ENCODE measurements at regions not wholly inside any gene's neighbourhood (a gene's known extent, or its start where the extent isn't known, plus 50 kb on each side); places are given as distances from the start of the nearest gene placed in this dataset.

DNA sequence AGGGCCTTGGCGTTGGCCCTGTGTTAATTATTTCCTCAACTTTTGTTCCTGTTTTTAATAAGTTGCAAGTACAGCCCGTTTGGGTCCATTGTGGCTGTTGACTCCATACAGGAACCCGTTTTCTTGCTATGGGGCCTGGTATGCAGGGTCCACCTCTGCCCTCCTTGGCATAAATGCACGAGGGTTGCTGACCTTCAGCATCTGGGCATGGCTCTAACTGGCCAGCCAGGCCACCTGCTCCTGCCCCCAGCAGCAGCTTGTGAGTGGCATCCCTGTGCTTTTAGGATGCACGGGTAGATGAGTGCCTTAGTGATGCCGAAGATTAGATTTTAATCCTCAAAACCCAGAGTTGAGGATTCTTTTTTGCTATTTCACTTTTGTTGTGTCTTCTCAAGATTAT is 123.2 kb downstream of the GLRX3 start:
- Histone ChIP-seq H3K36me3 (no peaks in the 10 kb centered on the region), H3K4me1 (no peaks in the 10 kb centered on the region), H3K27ac (no peak overlapping the region), H3K27me3 (no peaks in the 10 kb centered on the region), H3K4me3 (no peak overlapping the region), H3K9me3 (peaks cover 0 to 30% (median 4%) of the 10 kb centered on the region in 3 donors)
- intact Hi-C loops (cut with DNase I) = no loop called here
- TF ChIP-seq, protein P1, sequence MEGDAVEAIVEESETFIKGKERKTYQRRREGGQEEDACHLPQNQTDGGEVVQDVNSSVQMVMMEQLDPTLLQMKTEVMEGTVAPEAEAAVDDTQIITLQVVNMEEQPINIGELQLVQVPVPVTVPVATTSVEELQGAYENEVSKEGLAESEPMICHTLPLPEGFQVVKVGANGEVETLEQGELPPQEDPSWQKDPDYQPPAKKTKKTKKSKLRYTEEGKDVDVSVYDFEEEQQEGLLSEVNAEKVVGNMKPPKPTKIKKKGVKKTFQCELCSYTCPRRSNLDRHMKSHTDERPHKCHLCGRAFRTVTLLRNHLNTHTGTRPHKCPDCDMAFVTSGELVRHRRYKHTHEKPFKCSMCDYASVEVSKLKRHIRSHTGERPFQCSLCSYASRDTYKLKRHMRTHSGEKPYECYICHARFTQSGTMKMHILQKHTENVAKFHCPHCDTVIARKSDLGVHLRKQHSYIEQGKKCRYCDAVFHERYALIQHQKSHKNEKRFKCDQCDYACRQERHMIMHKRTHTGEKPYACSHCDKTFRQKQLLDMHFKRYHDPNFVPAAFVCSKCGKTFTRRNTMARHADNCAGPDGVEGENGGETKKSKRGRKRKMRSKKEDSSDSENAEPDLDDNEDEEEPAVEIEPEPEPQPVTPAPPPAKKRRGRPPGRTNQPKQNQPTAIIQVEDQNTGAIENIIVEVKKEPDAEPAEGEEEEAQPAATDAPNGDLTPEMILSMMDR (IDR thresholded peaks at IDR 0.05) = no peak
- no peak for TF ChIP-seq POLR2A (IDR thresholded peaks at IDR 0.05)
- WGBS, 2 donors = 55 to 58% methylated on average over 5 to 6 of the region's 6 CpGs
- no peak for DNase-seq

DNA sequence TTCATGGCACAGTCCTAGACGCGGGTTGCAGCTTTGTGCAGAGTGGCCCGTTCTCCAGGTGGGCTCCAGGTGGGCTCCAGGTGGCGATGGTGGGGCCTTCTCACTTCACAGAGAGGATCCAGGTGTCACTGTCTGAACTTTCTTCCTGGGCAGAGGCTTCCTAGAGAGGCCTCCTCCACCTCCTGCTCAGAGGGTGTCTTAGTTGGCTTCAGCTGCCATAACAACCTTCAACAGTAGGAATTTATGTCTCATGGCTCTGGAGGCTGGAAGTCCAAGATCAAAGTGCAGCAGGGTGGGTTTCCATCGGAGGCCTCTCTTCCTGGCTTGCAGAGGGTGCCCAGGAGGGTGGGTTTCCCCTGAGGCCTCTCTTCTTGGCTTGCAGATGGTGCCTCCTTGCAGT is 125.1 kb downstream of the GLRX3 start:
- no peaks in the 10 kb centered on the region for H3K27me3 ChIP-seq
- intact Hi-C loops (cut with DNase I) = no loop called here
- DNase-seq = no peak
- TF ChIP-seq POLR2A (IDR thresholded peaks at IDR 0.05) = no peak
- TF ChIP-seq, protein P1 (IDR thresholded peaks at IDR 0.05) = no peak
- H3K4me1 ChIP-seq = no peaks in the 10 kb centered on the region
- no peak overlapping the region for H3K4me3 ChIP-seq
- H3K9me3 ChIP-seq = peaks cover 0 to 30% (median 5%) of the 10 kb centered on the region in 3 donors
- no peak overlapping the region for H3K27ac ChIP-seq
- no peaks in the 10 kb centered on the region for H3K36me3 ChIP-seq
- 64 to 74% methylated on average over 2 to 5 of the region's 5 CpGs for WGBS, 2 donors

DNA sequence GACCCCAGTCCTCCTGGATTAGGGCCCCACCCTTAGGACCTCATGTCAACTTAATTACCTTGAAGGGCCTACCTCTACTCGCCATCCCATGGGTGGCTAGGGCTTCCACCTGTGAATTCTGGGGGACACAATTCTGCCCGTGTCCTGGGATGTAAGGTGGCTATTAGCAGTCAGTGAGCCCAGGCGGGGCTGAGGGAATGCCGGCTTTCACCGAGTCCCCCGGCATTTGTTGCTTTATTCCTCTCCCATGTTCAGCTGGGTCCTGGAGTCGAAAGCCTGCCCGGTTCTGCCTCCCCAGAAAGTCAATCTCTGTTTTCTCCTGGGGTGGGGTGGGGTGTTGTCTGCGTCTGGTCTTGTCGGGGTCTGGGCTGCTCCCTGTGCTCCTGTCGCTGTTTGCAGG is 125.6 kb downstream of the GLRX3 start:
- DNase-seq = no peak

DNA sequence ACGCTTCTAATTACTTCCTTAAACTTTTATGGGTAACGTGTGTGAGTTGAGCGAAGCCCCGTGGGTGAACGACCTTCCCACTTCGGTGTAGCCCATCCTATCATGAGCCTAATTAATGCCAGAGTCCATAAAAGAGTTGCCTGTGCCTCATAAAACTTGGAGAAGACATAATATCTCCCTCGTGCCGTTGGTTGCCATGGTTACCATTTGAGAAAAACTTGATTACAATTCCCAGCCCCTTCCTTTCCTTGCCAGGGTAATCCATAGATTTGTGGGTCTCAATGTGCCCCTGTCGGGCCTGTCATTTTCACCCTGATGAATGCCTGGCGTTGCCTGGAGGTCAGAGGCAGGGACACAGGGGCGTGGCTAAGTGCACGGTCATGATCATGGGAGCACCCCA is 127.1 kb downstream of the GLRX3 start:
- DNase-seq = no peak
- no peaks in the 10 kb centered on the region for H3K36me3 ChIP-seq
- intact Hi-C loops (cut with DNase I) = no loop called here
- no peak for TF ChIP-seq POLR2A (IDR thresholded peaks at IDR 0.05)
- TF ChIP-seq, protein P1 (IDR thresholded peaks at IDR 0.05) = no peak
- no peaks in the 10 kb centered on the region for H3K27me3 ChIP-seq
- no peaks in the 10 kb centered on the region for H3K4me1 ChIP-seq
- no peak overlapping the region for H3K4me3 ChIP-seq
- 78 to 85% methylated on average over 9 to 11 of the region's 12 CpGs for WGBS, 2 donors
- no peak overlapping the region for H3K27ac ChIP-seq
- peaks cover 0 to 38% (median 7%) of the 10 kb centered on the region in 3 donors for H3K9me3 ChIP-seq

More for the DNA sequence above, 125.6 kb downstream of the GLRX3 start:
- no peak overlapping the region for H3K4me3 ChIP-seq
- H3K9me3 ChIP-seq = peaks cover 0 to 31% (median 7%) of the 10 kb centered on the region in 3 donors
- intact Hi-C loops (cut with DNase I) = no loop called here
- H3K27ac ChIP-seq = no peak overlapping the region
- H3K4me1 ChIP-seq = no peaks in the 10 kb centered on the region
- 92 to 94% methylated on average over 9 to 11 of the region's 11 CpGs for WGBS, 2 donors
- H3K36me3 ChIP-seq = no peaks in the 10 kb centered on the region
- no peak for TF ChIP-seq POLR2A (IDR thresholded peaks at IDR 0.05)
- TF ChIP-seq, protein P1 (IDR thresholded peaks at IDR 0.05) = no peak
- no peaks in the 10 kb centered on the region for H3K27me3 ChIP-seq

GRCh38 chr10:130265542-130265941 is 129.4 kb downstream of the GLRX3 start:
- TF ChIP-seq, protein P1 (IDR thresholded peaks at IDR 0.05) = no peak
- TF ChIP-seq POLR2A (IDR thresholded peaks at IDR 0.05) = no peak
- intact Hi-C loops (cut with DNase I) = no loop called here
- H3K27ac ChIP-seq = no peak overlapping the region
- 90 to 100% methylated on average over 1 to 8 of the region's 11 CpGs for WGBS, 2 donors
- no peak for DNase-seq
- H3K27me3 ChIP-seq = no peaks in the 10 kb centered on the region
- no peaks in the 10 kb centered on the region for H3K4me1 ChIP-seq
- no peak overlapping the region for H3K4me3 ChIP-seq
- peaks cover 0 to 38% (median 7%) of the 10 kb centered on the region in 3 donors for H3K9me3 ChIP-seq
- H3K36me3 ChIP-seq = no peaks in the 10 kb centered on the region
